ENCODE measurements at regions not wholly inside any gene's neighbourhood (a gene's known extent, or its start where the extent isn't known, plus 50 kb on each side); places are given as distances from the start of the nearest gene placed in this dataset.
A peak's percentile ranks its signal among the peaks of the same experiment; 100 is the strongest.

- Histone ChIP-seq H3K79me1 (ENCODE audit: low read depth, low read length) (no peaks in the 10 kb centered on the region), H3K27ac (replicated peaks; ENCODE audit: low read length) (no peak overlapping the region), H2BK12ac (ENCODE audit: low read length) (no peak overlapping the region), H2AFZ (ENCODE audit: low read length) (no peak overlapping the region), H3K36me3 (replicated peaks in 1 of 2; ENCODE audit: control insufficient read depth in 2 of 2, insufficient read depth in 2 of 2, low read length in 2 of 2) (no peaks in the 10 kb centered on the region), H3K18ac (ENCODE audit: low read length) (no peak overlapping the region), H2BK5ac (ENCODE audit: low read length) (no peak overlapping the region), H3K9me3 (replicated peaks in 1 of 2; ENCODE audit: control insufficient read depth in 2 of 2, insufficient read depth in 1 of 2, low read depth in 1 of 2, low read length in 2 of 2) (no peaks in the 10 kb centered on the region), H3K14ac (ENCODE audit: low read length) (no peak overlapping the region), H3K27me3 (ENCODE audit: control insufficient read depth in 3 of 3, insufficient read depth in 3 of 3, low read depth in 1 of 3, low read length in 3 of 3) (no peaks in the 10 kb centered on the region), H2BK15ac (ENCODE audit: low read length) (no peak overlapping the region), H3K23ac (ENCODE audit: low read depth, low read length, poor library complexity) (no peak overlapping the region), H3K4me1 (ENCODE audit: control insufficient read depth in 2 of 2, insufficient read depth in 1 of 2, low read depth in 1 of 2, low read length in 2 of 2) (no peaks in the 10 kb centered on the region), H3K9ac (ENCODE audit: low read depth, low read length, poor library complexity) (no peak overlapping the region), H2AK5ac (ENCODE audit: low read depth, low read length) (no peak overlapping the region), H3K4ac (ENCODE audit: low read length) (no peak overlapping the region), H3K4me3 (ENCODE audit: low read length in 2 of 2) (no peak overlapping the region), H2BK120ac (ENCODE audit: low read depth, low read length) (no peak overlapping the region), H4K91ac (ENCODE audit: low read depth, low read length, poor library complexity) (no peak overlapping the region), H4K8ac (ENCODE audit: low read depth, low read length) (no peak overlapping the region), H3K4me2 (ENCODE audit: insufficient read depth, low read length, poor library complexity, severe bottlenecking) (no peak overlapping the region)
- no peak for DNase-seq (ENCODE audit: low spot score)
- WGBS, 2 donors (ENCODE audit: extremely low coverage in 2 of 2, insufficient read length in 2 of 2, insufficient replicate concordance in 1 of 2) = no CpG with 5 or more reads among the region's 1 CpG
These were observed 169.2 kb upstream of the MANEA start for GRCh38 chr6:95408111-95408510.

DNA sequence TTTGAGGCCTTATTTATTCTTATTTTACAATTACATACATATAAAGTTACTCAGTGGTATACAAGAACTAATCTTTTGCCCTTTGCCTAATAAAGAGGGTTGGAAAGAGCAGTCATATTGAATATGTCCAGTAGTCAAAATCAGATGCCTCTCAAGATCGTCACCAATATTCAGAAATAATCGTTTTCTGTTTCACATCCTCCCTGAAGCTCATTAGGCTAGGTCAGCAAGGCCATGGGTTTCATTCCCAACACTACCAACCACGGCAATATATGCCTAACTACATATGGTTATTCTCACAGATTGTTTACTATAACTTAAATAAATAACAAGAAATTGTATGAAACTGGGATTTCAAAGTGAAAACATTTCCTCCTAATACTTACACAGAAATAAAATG is 167.2 kb upstream of the MANEA start:
- no peak overlapping the region for H2BK15ac ChIP-seq (ENCODE audit: low read length)
- DNase-seq (ENCODE audit: low spot score) = no peak
- WGBS, 2 donors (ENCODE audit: extremely low coverage in 2 of 2, insufficient read length in 2 of 2, insufficient replicate concordance in 1 of 2) = no CpG with 5 or more reads among the region's 3 CpGs

GRCh38 chr6:95413789-95414188 is 163.5 kb upstream of the MANEA start:
- H3K18ac ChIP-seq (ENCODE audit: low read length) = no peak overlapping the region
- no peaks in the 10 kb centered on the region for H3K36me3 ChIP-seq (replicated peaks in 1 of 2; ENCODE audit: control insufficient read depth in 2 of 2, insufficient read depth in 2 of 2, low read length in 2 of 2)
- H4K91ac ChIP-seq (ENCODE audit: low read depth, low read length, poor library complexity) = no peak overlapping the region
- no peak overlapping the region for H2BK120ac ChIP-seq (ENCODE audit: low read depth, low read length)
- no CpG with 5 or more reads among the region's 2 CpGs for WGBS, 2 donors (ENCODE audit: extremely low coverage in 2 of 2, insufficient read length in 2 of 2, insufficient replicate concordance in 1 of 2)
- H3K27ac ChIP-seq (replicated peaks; ENCODE audit: low read length) = no peak overlapping the region
- no peak overlapping the region for H2BK5ac ChIP-seq (ENCODE audit: low read length)
- H3K23ac ChIP-seq (ENCODE audit: low read depth, low read length, poor library complexity) = no peak overlapping the region
- H3K79me1 ChIP-seq (ENCODE audit: low read depth, low read length) = no peaks in the 10 kb centered on the region
- H3K4me2 ChIP-seq (ENCODE audit: insufficient read depth, low read length, poor library complexity, severe bottlenecking) = no peak overlapping the region
- H3K4me3 ChIP-seq (ENCODE audit: low read length in 2 of 2) = no peak overlapping the region
- peaks cover 0 to 6% of the 10 kb centered on the region in 2 donors for H3K4me1 ChIP-seq (ENCODE audit: control insufficient read depth in 2 of 2, insufficient read depth in 1 of 2, low read depth in 1 of 2, low read length in 2 of 2)
- no peak overlapping the region for H2BK12ac ChIP-seq (ENCODE audit: low read length)
- no peak overlapping the region for H2BK15ac ChIP-seq (ENCODE audit: low read length)
- no peak for DNase-seq (ENCODE audit: low spot score)
- no peak overlapping the region for H2AFZ ChIP-seq (ENCODE audit: low read length)
- no peak overlapping the region for H2AK5ac ChIP-seq (ENCODE audit: low read depth, low read length)
- H3K14ac ChIP-seq (ENCODE audit: low read length) = no peak overlapping the region
- no peak overlapping the region for H3K4ac ChIP-seq (ENCODE audit: low read length)
- no peaks in the 10 kb centered on the region for H3K27me3 ChIP-seq (ENCODE audit: control insufficient read depth in 3 of 3, insufficient read depth in 3 of 3, low read depth in 1 of 3, low read length in 3 of 3)
- no peaks in the 10 kb centered on the region for H3K9me3 ChIP-seq (replicated peaks in 1 of 2; ENCODE audit: control insufficient read depth in 2 of 2, insufficient read depth in 1 of 2, low read depth in 1 of 2, low read length in 2 of 2)
- no peak overlapping the region for H3K9ac ChIP-seq (ENCODE audit: low read depth, low read length, poor library complexity)
- H4K8ac ChIP-seq (ENCODE audit: low read depth, low read length) = no peak overlapping the region

More for the DNA sequence above, 167.2 kb upstream of the MANEA start:
- Histone ChIP-seq H3K4me2 (ENCODE audit: insufficient read depth, low read length, poor library complexity, severe bottlenecking) (no peak overlapping the region), H3K27me3 (ENCODE audit: control insufficient read depth in 3 of 3, insufficient read depth in 3 of 3, low read depth in 1 of 3, low read length in 3 of 3) (no peaks in the 10 kb centered on the region), H2BK12ac (ENCODE audit: low read length) (no peak overlapping the region), H3K18ac (ENCODE audit: low read length) (no peak overlapping the region), H3K4me3 (ENCODE audit: low read length in 2 of 2) (no peak overlapping the region), H2AFZ (ENCODE audit: low read length) (no peak overlapping the region), H3K4me1 (ENCODE audit: control insufficient read depth in 2 of 2, insufficient read depth in 1 of 2, low read depth in 1 of 2, low read length in 2 of 2) (no peaks in the 10 kb centered on the region), H4K8ac (ENCODE audit: low read depth, low read length) (no peak overlapping the region), H2BK5ac (ENCODE audit: low read length) (no peak overlapping the region), H3K9ac (ENCODE audit: low read depth, low read length, poor library complexity) (no peak overlapping the region), H3K14ac (ENCODE audit: low read length) (no peak overlapping the region), H3K4ac (ENCODE audit: low read length) (no peak overlapping the region), H2BK120ac (ENCODE audit: low read depth, low read length) (no peak overlapping the region), H3K23ac (ENCODE audit: low read depth, low read length, poor library complexity) (no peak overlapping the region), H4K91ac (ENCODE audit: low read depth, low read length, poor library complexity) (no peak overlapping the region), H2AK5ac (ENCODE audit: low read depth, low read length) (no peak overlapping the region), H3K27ac (replicated peaks; ENCODE audit: low read length) (no peak overlapping the region), H3K79me1 (ENCODE audit: low read depth, low read length) (no peaks in the 10 kb centered on the region), H3K9me3 (replicated peaks in 1 of 2; ENCODE audit: control insufficient read depth in 2 of 2, insufficient read depth in 1 of 2, low read depth in 1 of 2, low read length in 2 of 2) (no peaks in the 10 kb centered on the region), H3K36me3 (replicated peaks in 1 of 2; ENCODE audit: control insufficient read depth in 2 of 2, insufficient read depth in 2 of 2, low read length in 2 of 2) (no peaks in the 10 kb centered on the region)

DNA sequence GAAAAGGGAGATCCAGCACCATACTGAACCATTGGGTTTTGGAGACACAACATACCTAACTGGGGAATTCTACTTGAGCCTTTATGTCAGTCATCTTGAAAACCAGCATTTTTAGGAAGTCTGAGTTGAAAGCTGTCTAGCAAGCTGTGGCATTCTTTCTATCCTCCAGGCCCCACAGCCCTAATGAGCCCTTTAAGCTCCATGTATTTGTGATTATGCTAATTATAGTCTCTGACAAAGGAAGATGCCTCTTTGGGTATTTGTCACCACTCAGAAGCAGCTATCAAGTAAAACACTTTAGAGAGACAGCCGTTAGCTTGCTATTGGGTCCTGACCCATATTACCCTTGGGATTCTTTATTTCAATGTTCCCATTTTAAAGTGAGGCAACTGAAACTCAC is 159.5 kb upstream of the MANEA start:
- H2BK12ac ChIP-seq (ENCODE audit: low read length) = no peak overlapping the region
- H3K79me1 ChIP-seq (ENCODE audit: low read depth, low read length) = no peaks in the 10 kb centered on the region
- DNase-seq (ENCODE audit: low spot score) = peak; percentile 39
- H3K4me2 ChIP-seq (ENCODE audit: insufficient read depth, low read length, poor library complexity, severe bottlenecking) = no peak overlapping the region
- peaks cover 3 to 6% of the 10 kb centered on the region in 2 donors for H3K9me3 ChIP-seq (replicated peaks in 1 of 2; ENCODE audit: control insufficient read depth in 2 of 2, insufficient read depth in 1 of 2, low read depth in 1 of 2, low read length in 2 of 2)
- no peak overlapping the region for H3K4me3 ChIP-seq (ENCODE audit: low read length in 2 of 2)
- H3K9ac ChIP-seq (ENCODE audit: low read depth, low read length, poor library complexity) = no peak overlapping the region
- H3K4me1 ChIP-seq (ENCODE audit: control insufficient read depth in 2 of 2, insufficient read depth in 1 of 2, low read depth in 1 of 2, low read length in 2 of 2) = peaks cover 0 to 6% of the 10 kb centered on the region in 2 donors
- no peak overlapping the region for H3K4ac ChIP-seq (ENCODE audit: low read length)
- no peak overlapping the region for H2AK5ac ChIP-seq (ENCODE audit: low read depth, low read length)
- H2BK5ac ChIP-seq (ENCODE audit: low read length) = no peak overlapping the region
- H3K36me3 ChIP-seq (replicated peaks in 1 of 2; ENCODE audit: control insufficient read depth in 2 of 2, insufficient read depth in 2 of 2, low read length in 2 of 2) = no peaks in the 10 kb centered on the region
- H4K8ac ChIP-seq (ENCODE audit: low read depth, low read length) = no peak overlapping the region
- H2BK15ac ChIP-seq (ENCODE audit: low read length) = no peak overlapping the region
- WGBS, 2 donors (ENCODE audit: extremely low coverage in 2 of 2, insufficient read length in 2 of 2, insufficient replicate concordance in 1 of 2) = no CpG with 5 or more reads among the region's 1 CpG
- H4K91ac ChIP-seq (ENCODE audit: low read depth, low read length, poor library complexity) = no peak overlapping the region
- no peak overlapping the region for H3K14ac ChIP-seq (ENCODE audit: low read length)
- H2BK120ac ChIP-seq (ENCODE audit: low read depth, low read length) = no peak overlapping the region
- peak overlapping the region; percentile 67 for H2AFZ ChIP-seq (ENCODE audit: low read length)
- H3K23ac ChIP-seq (ENCODE audit: low read depth, low read length, poor library complexity) = no peak overlapping the region
- H3K27ac ChIP-seq (replicated peaks; ENCODE audit: low read length) = no peak overlapping the region
- no peaks in the 10 kb centered on the region for H3K27me3 ChIP-seq (ENCODE audit: control insufficient read depth in 3 of 3, insufficient read depth in 3 of 3, low read depth in 1 of 3, low read length in 3 of 3)
- H3K18ac ChIP-seq (ENCODE audit: low read length) = no peak overlapping the region
